ENCODE measurements at regions not wholly inside any gene's neighbourhood (a gene's known extent, or its start where the extent isn't known, plus 50 kb on each side); places are given as distances from the start of the nearest gene placed in this dataset.

- TF ChIP-seq MAX (IDR thresholded peaks at IDR 0.05) = no peak
- no peak for TF ChIP-seq SIN3A (conservative IDR thresholded peaks at IDR 0.05 in 1 of 2, IDR thresholded peaks at IDR 0.05 in 1 of 2; ENCODE audit: low read depth in 1 of 2, low read length in 2 of 2)
- TF ChIP-seq ASH2L (IDR thresholded peaks at IDR 0.05; ENCODE audit: low read length) = no peak
Measured at GRCh38 chr5:110323357-110323756, 403.1 kb downstream of the TMEM232 start (continued).
